Head of caudate nucleus (tissue), 42 donors: ENCODE measurements at regions not wholly inside any gene's neighbourhood (a gene's known extent, or its start where the extent isn't known, plus 50 kb on each side); places are given as distances from the start of the nearest gene placed in this dataset.

Source experiments
- DNase-seq, 42 donors: peaks; one replicate each; pipeline versions ENCODE4 v3.0.0 to v3.0.0-alpha.2; 2020 to 2021; ENCODE audit warnings: mixed read lengths in 7 of 42
- intact Hi-C: fragments of 100-400 bp; cut with DNase I; formaldehyde crosslinking; loops from one replicate; pipeline ENCODE4 v1.15.0; 2022

GRCh38 chr5:107295914-107296313 is 374.8 kb downstream of the EFNA5 start:
- intact Hi-C loops: no loop called here
- DNase-seq: no peak

- DNase-seq: no peak
- intact Hi-C loops: no loop called here
These were observed 376.1 kb downstream of the EFNA5 start for GRCh38 chr5:107294669-107295068.

GRCh38 chr5:107294211-107294550 is 376.6 kb downstream of the EFNA5 start:
- intact Hi-C loops: no loop called here

GRCh38 chr5:107293541-107294210 is 377.1 kb downstream of the EFNA5 start:
- no peak for DNase-seq
- intact Hi-C loops: no loop called here

More at GRCh38 chr5:107294211-107294550, 376.6 kb downstream of the EFNA5 start:
- DNase-seq: no peak

- intact Hi-C loops: no loop called here
- no peak for DNase-seq
These were observed 378.9 kb downstream of the EFNA5 start for GRCh38 chr5:107291866-107292265.

- intact Hi-C loops: no loop called here
- no peak for DNase-seq
These were observed 379.8 kb downstream of the EFNA5 start for GRCh38 chr5:107290780-107291398.

GRCh38 chr5:107289030-107289714 is 381.6 kb downstream of the EFNA5 start:
- intact Hi-C loops: no loop called here
- DNase-seq: no peak

- intact Hi-C loops: no loop called here
- DNase-seq: no peak
These were observed 384.2 kb downstream of the EFNA5 start for GRCh38 chr5:107286447-107287098.

GRCh38 chr5:107285772-107286171 is 385.0 kb downstream of the EFNA5 start:
- intact Hi-C loops: no loop called here

GRCh38 chr5:107284822-107285525 is 385.8 kb downstream of the EFNA5 start:
- DNase-seq: no peak

More at GRCh38 chr5:107285772-107286171, 385.0 kb downstream of the EFNA5 start:
- no peak for DNase-seq

GRCh38 chr5:107282061-107282460 is 388.7 kb downstream of the EFNA5 start:
- DNase-seq: no peak
- intact Hi-C loops: no loop called here

More at GRCh38 chr5:107284822-107285525, 385.8 kb downstream of the EFNA5 start:
- intact Hi-C loops: no loop called here

- no peak for DNase-seq
- intact Hi-C loops: no loop called here
These were observed 392.0 kb downstream of the EFNA5 start for GRCh38 chr5:107278774-107279173.

- no peak for DNase-seq
- intact Hi-C loops: no loop called here
These were observed 393.1 kb downstream of the EFNA5 start for GRCh38 chr5:107277485-107278125.

GRCh38 chr5:107275333-107275732 is 395.4 kb downstream of the EFNA5 start:
- intact Hi-C loops: no loop called here
- DNase-seq: no peak

GRCh38 chr5:107274571-107274970 is 396.2 kb downstream of the EFNA5 start:
- DNase-seq: no peak
- intact Hi-C loops: no loop called here

GRCh38 chr5:107272954-107273353 is 397.8 kb downstream of the EFNA5 start:
- intact Hi-C loops: no loop called here
- DNase-seq: no peak

- DNase-seq: no peak
- intact Hi-C loops: no loop called here
These were observed 398.2 kb downstream of the EFNA5 start for GRCh38 chr5:107272509-107272908.

- intact Hi-C loops: no loop called here
- DNase-seq: no peak
These were observed 398.9 kb downstream of the EFNA5 start for GRCh38 chr5:107271682-107272350.
